NCI-H2107 (cell line): ENCODE measurements at regions not wholly inside any gene's neighbourhood (a gene's known extent, or its start where the extent isn't known, plus 50 kb on each side); places are given as distances from the start of the nearest gene placed in this dataset.
A peak's percentile ranks its signal among the peaks of the same experiment; 100 is the strongest.
"Not testable (repeated sequence)": the region's sequence is repeated elsewhere in the genome, so short reads cannot be mapped to it uniquely, and the experiment has no call there.

ENCODE experiments used
- DNase-seq: peaks from one replicate; lab custom pipeline; 2025; lab: John Stamatoyannopoulos, UW

GRCh38 chr17:56690441-56691291, 97.2 kb downstream of the NOG start:
- no peak for DNase-seq

GRCh38 chr17:56694825-56695224, 101.3 kb downstream of the NOG start:
- no peak for DNase-seq

GRCh38 chr17:56697190-56697589, 103.7 kb downstream of the NOG start:
- no peak for DNase-seq

- no peak for DNase-seq
Measured at GRCh38 chr17:56699186-56699894, 105.8 kb downstream of the NOG start.

- DNase-seq, result no peak
Measured at GRCh38 chr17:56700919-56701420, 107.5 kb downstream of the NOG start.

GRCh38 chr17:56707312-56708219, 114.1 kb downstream of the NOG start:
- no peak for DNase-seq

- no peak for DNase-seq
Measured at GRCh38 chr17:56708220-56708558, 114.7 kb downstream of the NOG start.

GRCh38 chr17:56708670-56709410, 115.3 kb downstream of the NOG start:
- no peak for DNase-seq

GRCh38 chr17:56710986-56711385, 117.5 kb downstream of the NOG start:
- DNase-seq, result no peak

GRCh38 chr17:56715613-56716357, 117.9 kb downstream of the C17orf67 start:
- DNase-seq, result peak; percentile 67

GRCh38 chr17:56717471-56717870, 116.2 kb downstream of the C17orf67 start:
- DNase-seq, result no peak

- no peak for DNase-seq
Measured at GRCh38 chr17:56718515-56718914, 115.2 kb downstream of the C17orf67 start.

- no peak for DNase-seq
Measured at GRCh38 chr17:56723421-56723820, 110.3 kb downstream of the C17orf67 start.

GRCh38 chr17:56724664-56725063, 109.1 kb downstream of the C17orf67 start:
- no peak for DNase-seq

- DNase-seq, result no peak
Measured at GRCh38 chr17:56725144-56725543, 108.6 kb downstream of the C17orf67 start.

GRCh38 chr17:56727876-56728617, 105.7 kb downstream of the C17orf67 start:
- DNase-seq, result no peak

GRCh38 chr17:56731096-56731495, 102.6 kb downstream of the C17orf67 start:
- DNase-seq, result not testable (repeated sequence)

GRCh38 chr17:56733833-56734232, 99.9 kb downstream of the C17orf67 start:
- no peak for DNase-seq

GRCh38 chr17:56735842-56736241, 97.9 kb downstream of the C17orf67 start:
- no peak for DNase-seq
